ENCODE measurements at regions not wholly inside any gene's neighbourhood (a gene's known extent, or its start where the extent isn't known, plus 50 kb on each side); places are given as distances from the start of the nearest gene placed in this dataset.

- Histone ChIP-seq H4K5ac (ENCODE audit: insufficient read length, low read depth, low read length) (no peak overlapping the region), H3K27me3 (replicated peaks in 1 of 4; ENCODE audit: control insufficient read depth in 3 of 4, extremely low read depth in 1 of 4, insufficient read depth in 3 of 4, low read length in 3 of 4) (no peaks in the 10 kb centered on the region), H3K9me3 (ENCODE audit: insufficient read depth in 2 of 2, low read depth in 1 of 2, low read length in 1 of 2) (no peaks in the 10 kb centered on the region), H3K79me1 (ENCODE audit: low read depth, low read length) (no peaks in the 10 kb centered on the region), H3K27ac (ENCODE audit: low read depth, low read length) (no peak overlapping the region), H3K4ac (replicated peaks; ENCODE audit: insufficient read length, low read depth, low read length) (no peak overlapping the region), H3K23ac (ENCODE audit: insufficient read length) (no peak overlapping the region), H2BK12ac (ENCODE audit: low read depth, low read length) (no peak overlapping the region), H2BK5ac (ENCODE audit: low read depth, low read length) (no peak overlapping the region), H2BK15ac (ENCODE audit: low read length) (no peak overlapping the region), H3K79me2 (ENCODE audit: control insufficient read depth in 1 of 2, insufficient read depth in 2 of 2, low read length in 2 of 2) (no peaks in the 10 kb centered on the region), H3K23me2 (ENCODE audit: low read depth, low read length) (no peaks in the 10 kb centered on the region), H3K4me2 (ENCODE audit: insufficient read depth in 1 of 2, low read depth in 2 of 2, low read length in 2 of 2) (no peak overlapping the region), H3K14ac (ENCODE audit: insufficient read length) (no peak overlapping the region), H4K8ac (ENCODE audit: extremely low read depth, insufficient read depth, low read length) (no peak overlapping the region), H2BK120ac (replicated peaks; ENCODE audit: low read depth, low read length) (no peak overlapping the region), H2AFZ (ENCODE audit: low read length) (no peak overlapping the region), H3K4me1 (replicated peaks in 1 of 4; ENCODE audit: control insufficient read depth in 3 of 4, insufficient read depth in 4 of 4, low read length in 3 of 4) (no peaks in the 10 kb centered on the region; a peak in 1 of 7 replicates), H3K9ac (replicated peaks in 1 of 4; ENCODE audit: extremely low read depth in 1 of 4, low read depth in 3 of 4, low read length in 3 of 4) (no peak overlapping the region), H3K56ac (replicated peaks; ENCODE audit: insufficient read length, low read depth, low read length) (no peak overlapping the region), H3K36me3 (ENCODE audit: control insufficient read depth in 2 of 4, insufficient read depth in 4 of 4, low read length in 3 of 4) (no peaks in the 10 kb centered on the region), H3K18ac (ENCODE audit: extremely low read depth, low read length) (no peak overlapping the region), H2AK5ac (ENCODE audit: low read depth, low read length) (no peak overlapping the region), H4K91ac (replicated peaks; ENCODE audit: insufficient read length, low read length) (no peak overlapping the region), H4K20me1 (replicated peaks in 1 of 2; ENCODE audit: control insufficient read depth in 1 of 2, insufficient read depth in 2 of 2, low read length in 2 of 2) (no peaks in the 10 kb centered on the region), H3K4me3 (ENCODE audit: extremely low read depth in 1 of 4, insufficient read depth in 2 of 4, low read depth in 3 of 4, low read length in 4 of 4) (no peak overlapping the region), H2BK20ac (ENCODE audit: low read length) (no peak overlapping the region)
- 88% methylated on average over 7 of the region's 7 CpGs; no CpG with 5 or more reads in 1 of the 2 experiments for WGBS, 2 experiments (ENCODE audit: extremely low coverage in 1 of 2, insufficient coverage in 1 of 2, insufficient read length in 1 of 2, insufficient replicate concordance in 2 of 2, low coverage in 1 of 2, low lambda C conversion rate in 2 of 2, missing lambda C conversion rate in 1 of 2)
- ChIA-PET CTCF (ENCODE audit: partially characterized antibody) (interaction anchor here (1.0 kb wide), 1 partner anchor 162 kb away, joined by 3 read pairs; no protein-coding TSS in a partner anchor), POLR2A (ENCODE audit: partially characterized antibody) (no interaction called here)
- DNase-seq (ENCODE audit: low read depth in 1 of 2, low spot score in 2 of 2) (no peak), FAIRE-seq (no peak)
- TF ChIP-seq NANOG (IDR thresholded peaks at IDR 0.05; ENCODE audit: insufficient read depth, low read depth, low read length, poor library complexity, severe bottlenecking) (no peak), SRF (IDR thresholded peaks at IDR 0.05; ENCODE audit: low read depth, low read length) (peak; percentile 57; the same call in 1 of the 2 replicates)
Measured at GRCh38 chr4:60565558-60565957, 634.6 kb upstream of the ADGRL3 start.
